ENCODE measurements at regions not wholly inside any gene's neighbourhood (a gene's known extent, or its start where the extent isn't known, plus 50 kb on each side); places are given as distances from the start of the nearest gene placed in this dataset.

DNA sequence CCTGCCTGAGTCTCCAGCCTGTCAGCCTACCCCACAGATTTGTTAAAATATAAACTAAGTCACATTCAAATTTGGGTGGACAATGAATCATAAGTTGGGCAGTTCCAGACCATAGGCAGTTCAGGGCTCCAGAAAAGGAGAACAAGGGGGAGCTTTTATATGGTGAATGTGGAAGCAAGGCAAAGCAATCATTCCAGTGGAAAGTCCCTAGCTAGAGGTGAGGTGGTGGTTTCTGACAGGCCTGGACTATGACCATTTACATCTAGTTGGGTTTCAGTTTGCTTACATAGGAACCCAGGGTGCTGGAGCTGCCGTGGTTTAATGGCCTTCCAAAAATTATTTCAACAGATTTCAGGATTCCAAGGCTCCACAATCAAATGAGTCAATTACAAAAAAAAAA is 207.3 kb downstream of the AEBP2 start:
- dilution Hi-C loops (cut with HindIII; ENCODE audit: low sequenced_read_pairs, unreplicated experiment): no loop called here
- Histone ChIP-seq H2BK120ac (ENCODE audit: low read depth, low read length) (no peak overlapping the region), H3K56ac (ENCODE audit: extremely low read depth, insufficient read depth, low read length) (no peak overlapping the region), H3K4me2 (ENCODE audit: low read depth, low read length) (no peak overlapping the region), H3K9me3 (ENCODE audit: control insufficient read depth, insufficient read depth, low read length) (peaks cover 17% of the 10 kb centered on the region), H3K27me3 (ENCODE audit: control insufficient read depth, insufficient read depth, low read length) (no peaks in the 10 kb centered on the region), H3K4me1 (ENCODE audit: control insufficient read depth, insufficient read depth, low read length) (peaks cover 3% of the 10 kb centered on the region; the same call in 1 of the 2 replicates), H2BK20ac (ENCODE audit: low read depth, low read length) (no peak overlapping the region), H3K23ac (ENCODE audit: low read depth, low read length) (no peak overlapping the region), H3K9ac (ENCODE audit: low read depth, low read length) (no peak overlapping the region), H3K14ac (replicated peaks; ENCODE audit: low read depth, low read length) (no peak overlapping the region), H2AK5ac (ENCODE audit: low read depth, low read length) (no peak overlapping the region), H2BK15ac (ENCODE audit: low read depth, low read length) (no peak overlapping the region; the same call in 2 of the 3 replicates), H2BK5ac (ENCODE audit: low read depth, low read length, poor library complexity, severe bottlenecking) (no peak overlapping the region), H3K36me3 (ENCODE audit: control insufficient read depth, insufficient read depth, low read length) (no peaks in the 10 kb centered on the region), H4K91ac (ENCODE audit: insufficient read depth, low read depth, low read length) (no peak overlapping the region), H3K27ac (ENCODE audit: insufficient read depth, low read length) (no peak overlapping the region), H4K8ac (ENCODE audit: low read depth in 2 of 2, low read length in 2 of 2) (no peak overlapping the region), H3K79me1 (ENCODE audit: low read depth in 1 of 2, low read length in 2 of 2) (no peaks in the 10 kb centered on the region), H3K4ac (ENCODE audit: low read depth, low read length) (no peak overlapping the region), H3K4me3 (ENCODE audit: insufficient read depth, low read depth, low read length) (no peak overlapping the region), H3K18ac (ENCODE audit: low read depth, low read length) (no peak overlapping the region), H4K5ac (ENCODE audit: low read depth, low read length) (no peak overlapping the region), H2AK9ac (replicated peaks; ENCODE audit: low read depth, low read length, poor library complexity) (no peak overlapping the region), H2AFZ (replicated peaks; ENCODE audit: low read length, poor library complexity) (no peak overlapping the region), H3K9me1 (ENCODE audit: insufficient read depth, low read length) (no peaks in the 10 kb centered on the region), H4K20me1 (ENCODE audit: insufficient read depth, low read length) (no peaks in the 10 kb centered on the region)
- ChIA-PET CTCF (interaction anchor here (0.6 to 0.8 kb wide), 2 partner anchors 72 to 270 kb away, joined by 3 to 11 read pairs; no protein-coding TSS in a partner anchor), POLR2A (ENCODE audit: unreplicated experiment) (interaction anchor here (0.6 kb wide), 1 partner anchor 838 kb away, joined by 4 read pairs; no protein-coding TSS in a partner anchor)
- TF ChIP-seq CEBPB (IDR thresholded peaks at IDR 0.05; ENCODE audit: low read depth, low read length): no peak
- TF ChIP-seq, protein P1, sequence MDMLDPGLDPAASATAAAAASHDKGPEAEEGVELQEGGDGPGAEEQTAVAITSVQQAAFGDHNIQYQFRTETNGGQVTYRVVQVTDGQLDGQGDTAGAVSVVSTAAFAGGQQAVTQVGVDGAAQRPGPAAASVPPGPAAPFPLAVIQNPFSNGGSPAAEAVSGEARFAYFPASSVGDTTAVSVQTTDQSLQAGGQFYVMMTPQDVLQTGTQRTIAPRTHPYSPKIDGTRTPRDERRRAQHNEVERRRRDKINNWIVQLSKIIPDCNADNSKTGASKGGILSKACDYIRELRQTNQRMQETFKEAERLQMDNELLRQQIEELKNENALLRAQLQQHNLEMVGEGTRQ (IDR thresholded peaks at IDR 0.05; ENCODE audit: low read depth, low read length): no peak
- no peak for TF ChIP-seq RAD21 (IDR thresholded peaks at IDR 0.05; ENCODE audit: low read length)
- TF ChIP-seq MAZ (IDR thresholded peaks at IDR 0.05; ENCODE audit: borderline replicate concordance, low read depth, low read length): no peak
- TF ChIP-seq MXI1 (IDR thresholded peaks at IDR 0.05; ENCODE audit: borderline replicate concordance, low read depth, low read length): no peak
- TF ChIP-seq FOS (IDR thresholded peaks at IDR 0.05; ENCODE audit: low read depth, low read length): no peak
- TF ChIP-seq POLR2A (IDR thresholded peaks at IDR 0.05; ENCODE audit: low read depth, low read length): no peak
- no peak for TF ChIP-seq RCOR1 (IDR thresholded peaks at IDR 0.05; ENCODE audit: insufficient replicate concordance, low read length)
- no peak for TF ChIP-seq RFX5 (IDR thresholded peaks at IDR 0.05; ENCODE audit: low read depth, low read length)
- TF ChIP-seq MAFK (IDR thresholded peaks at IDR 0.05; ENCODE audit: low read depth, low read length): no peak
- no peak for TF ChIP-seq NFE2L2 (IDR thresholded peaks at IDR 0.05; ENCODE audit: low read depth, low read length)
- TF ChIP-seq SMC3 (IDR thresholded peaks at IDR 0.05; ENCODE audit: low read depth, low read length): no peak
- TF ChIP-seq, protein P2, sequence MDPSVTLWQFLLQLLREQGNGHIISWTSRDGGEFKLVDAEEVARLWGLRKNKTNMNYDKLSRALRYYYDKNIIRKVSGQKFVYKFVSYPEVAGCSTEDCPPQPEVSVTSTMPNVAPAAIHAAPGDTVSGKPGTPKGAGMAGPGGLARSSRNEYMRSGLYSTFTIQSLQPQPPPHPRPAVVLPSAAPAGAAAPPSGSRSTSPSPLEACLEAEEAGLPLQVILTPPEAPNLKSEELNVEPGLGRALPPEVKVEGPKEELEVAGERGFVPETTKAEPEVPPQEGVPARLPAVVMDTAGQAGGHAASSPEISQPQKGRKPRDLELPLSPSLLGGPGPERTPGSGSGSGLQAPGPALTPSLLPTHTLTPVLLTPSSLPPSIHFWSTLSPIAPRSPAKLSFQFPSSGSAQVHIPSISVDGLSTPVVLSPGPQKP (IDR thresholded peaks at IDR 0.05; ENCODE audit: borderline replicate concordance, low read depth, low read length): no peak
- TF ChIP-seq, protein P3, sequence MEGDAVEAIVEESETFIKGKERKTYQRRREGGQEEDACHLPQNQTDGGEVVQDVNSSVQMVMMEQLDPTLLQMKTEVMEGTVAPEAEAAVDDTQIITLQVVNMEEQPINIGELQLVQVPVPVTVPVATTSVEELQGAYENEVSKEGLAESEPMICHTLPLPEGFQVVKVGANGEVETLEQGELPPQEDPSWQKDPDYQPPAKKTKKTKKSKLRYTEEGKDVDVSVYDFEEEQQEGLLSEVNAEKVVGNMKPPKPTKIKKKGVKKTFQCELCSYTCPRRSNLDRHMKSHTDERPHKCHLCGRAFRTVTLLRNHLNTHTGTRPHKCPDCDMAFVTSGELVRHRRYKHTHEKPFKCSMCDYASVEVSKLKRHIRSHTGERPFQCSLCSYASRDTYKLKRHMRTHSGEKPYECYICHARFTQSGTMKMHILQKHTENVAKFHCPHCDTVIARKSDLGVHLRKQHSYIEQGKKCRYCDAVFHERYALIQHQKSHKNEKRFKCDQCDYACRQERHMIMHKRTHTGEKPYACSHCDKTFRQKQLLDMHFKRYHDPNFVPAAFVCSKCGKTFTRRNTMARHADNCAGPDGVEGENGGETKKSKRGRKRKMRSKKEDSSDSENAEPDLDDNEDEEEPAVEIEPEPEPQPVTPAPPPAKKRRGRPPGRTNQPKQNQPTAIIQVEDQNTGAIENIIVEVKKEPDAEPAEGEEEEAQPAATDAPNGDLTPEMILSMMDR (conservative IDR thresholded peaks at IDR 0.05; ENCODE audit: low read depth, low read length): no peak
- TF ChIP-seq BHLHE40 (IDR thresholded peaks at IDR 0.05; ENCODE audit: low read depth, low read length): no peak
- no peak for DNase-seq
- BruUV-seq (replicated peaks): no TSS peak
- no CpG with 5 or more reads among the region's 1 CpG for WGBS, 2 experiments (ENCODE audit: extremely low coverage in 2 of 2, insufficient read length in 1 of 2)
- intact Hi-C loops (cut with micrococcal nuclease): no loop called here
- ATAC-seq (ENCODE audit: low read depth): no peak
- in situ Hi-C loops (cut with MboI; ENCODE audit: low sequenced_read_pairs): loop anchor here (10.0 kb wide), 1 partner anchor 282 kb away; no protein-coding TSS in a partner anchor
